KMS-11 (cell line): ENCODE measurements at regions not wholly inside any gene's neighbourhood (a gene's known extent, or its start where the extent isn't known, plus 50 kb on each side); places are given as distances from the start of the nearest gene placed in this dataset.

Experiments
- H2AFZ ChIP-seq: fragments of 200-600 bp; sonication (generic); 2 replicates; pipeline ENCODE4 v1.6.1; 2016; ENCODE audit warnings: antibody characterized with exemption, mixed run types, low read depth
- H3K27ac ChIP-seq: fragments of 200-600 bp; sonication (generic); 2 replicates; pipeline ENCODE4 v1.6.1; 2016; ENCODE audit warnings: mild to moderate bottlenecking, mixed run types
- H3K27me3 ChIP-seq: fragments of 200-600 bp; sonication (generic); 2 replicates; pipeline ENCODE4 v1.6.1; 2017; ENCODE audit warnings: mild to moderate bottlenecking, low read depth, mixed run types, moderate library complexity; ENCODE audit not compliant: insufficient read depth
- H3K36me3 ChIP-seq: fragments of 200-600 bp; sonication (generic); 2 replicates; pipeline ENCODE4 v1.6.1; 2017; ENCODE audit warnings: mild to moderate bottlenecking, mixed run types; ENCODE audit not compliant: insufficient read depth
- H3K4me1 ChIP-seq: fragments of 200-600 bp; sonication (generic); 2 replicates; pipeline ENCODE4 v1.6.1; 2016; ENCODE audit warnings: mild to moderate bottlenecking, low read depth, mixed run types; ENCODE audit not compliant: poor library complexity, severe bottlenecking
- H3K4me2 ChIP-seq: fragments of 200-600 bp; sonication (generic); 2 replicates; pipeline ENCODE4 v1.7.0; 2016; ENCODE audit warnings: mild to moderate bottlenecking, mixed run types
- H3K4me3 ChIP-seq: fragments of 200-600 bp; sonication (generic); IDR thresholded peaks from 2 replicates; pipeline ENCODE4 v1.6.1; 2017; ENCODE audit warnings: low read depth, low read length, mixed read lengths; ENCODE audit not compliant: insufficient read depth
- H3K79me2 ChIP-seq: fragments of 200-600 bp; sonication (generic); 2 replicates; pipeline ENCODE4 v1.6.1; 2016; ENCODE audit warnings: low read depth, mixed run types; ENCODE audit not compliant: insufficient read depth
- H3K9ac ChIP-seq: fragments of 200-600 bp; sonication (generic); 2 replicates; pipeline ENCODE4 v1.6.1; 2016; ENCODE audit warnings: mild to moderate bottlenecking, mixed run types
- H4K20me1 ChIP-seq: fragments of 200-600 bp; sonication (generic); 2 replicates; pipeline ENCODE4 v1.6.1; 2016; ENCODE audit warnings: mild to moderate bottlenecking, mixed run types; ENCODE audit not compliant: insufficient read depth
- TF ChIP-seq, protein P1 (sequence below): fragments of 200-600 bp; sonication (generic); conservative IDR thresholded peaks from 2 replicates; pipeline ENCODE4 v1.6.1; 2017; ENCODE audit warnings: low read depth, mild to moderate bottlenecking, antibody characterized with exemption, low read length, moderate library complexity, mixed read lengths

DNA sequence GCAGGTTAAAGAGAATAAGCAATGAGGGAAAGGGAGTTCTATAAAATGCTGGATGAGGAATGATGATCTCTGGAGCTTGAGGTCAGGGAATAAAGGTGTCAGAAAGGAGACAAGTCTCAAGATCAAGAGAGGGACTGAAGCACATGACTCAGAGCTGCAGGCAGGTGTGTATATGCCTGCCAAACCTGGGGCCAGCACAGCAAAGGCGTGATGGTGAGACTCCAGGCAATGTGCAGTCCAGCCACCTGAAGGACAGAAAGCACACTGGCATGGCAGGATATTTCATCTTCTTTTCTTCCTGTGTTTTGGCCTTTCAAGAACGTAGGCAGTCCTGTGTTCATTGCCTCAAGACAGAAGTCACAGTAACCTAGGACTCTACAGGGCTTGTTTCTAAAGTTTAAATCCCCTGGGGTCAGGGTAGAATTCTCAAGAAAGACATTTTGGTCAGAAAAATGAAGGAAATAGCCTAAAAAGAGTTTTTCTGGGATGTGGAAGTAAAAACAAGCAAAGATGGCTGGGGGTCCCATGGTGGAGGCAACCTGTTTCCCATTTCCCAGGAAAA is 55.5 kb upstream of the TOPAZ1 start:
- Histone ChIP-seq H3K27me3 (no peaks in the 10 kb centered on the region), H4K20me1 (no peaks in the 10 kb centered on the region), H3K36me3 (no peaks in the 10 kb centered on the region), H3K4me3 (no peak overlapping the region), H3K79me2 (no peaks in the 10 kb centered on the region), H3K4me1 (peaks cover 15% of the 10 kb centered on the region), H3K27ac (no peak overlapping the region), H3K9ac (no peak overlapping the region), H2AFZ (no peak overlapping the region), H3K4me2 (no peak overlapping the region)
- TF ChIP-seq, protein P1, sequence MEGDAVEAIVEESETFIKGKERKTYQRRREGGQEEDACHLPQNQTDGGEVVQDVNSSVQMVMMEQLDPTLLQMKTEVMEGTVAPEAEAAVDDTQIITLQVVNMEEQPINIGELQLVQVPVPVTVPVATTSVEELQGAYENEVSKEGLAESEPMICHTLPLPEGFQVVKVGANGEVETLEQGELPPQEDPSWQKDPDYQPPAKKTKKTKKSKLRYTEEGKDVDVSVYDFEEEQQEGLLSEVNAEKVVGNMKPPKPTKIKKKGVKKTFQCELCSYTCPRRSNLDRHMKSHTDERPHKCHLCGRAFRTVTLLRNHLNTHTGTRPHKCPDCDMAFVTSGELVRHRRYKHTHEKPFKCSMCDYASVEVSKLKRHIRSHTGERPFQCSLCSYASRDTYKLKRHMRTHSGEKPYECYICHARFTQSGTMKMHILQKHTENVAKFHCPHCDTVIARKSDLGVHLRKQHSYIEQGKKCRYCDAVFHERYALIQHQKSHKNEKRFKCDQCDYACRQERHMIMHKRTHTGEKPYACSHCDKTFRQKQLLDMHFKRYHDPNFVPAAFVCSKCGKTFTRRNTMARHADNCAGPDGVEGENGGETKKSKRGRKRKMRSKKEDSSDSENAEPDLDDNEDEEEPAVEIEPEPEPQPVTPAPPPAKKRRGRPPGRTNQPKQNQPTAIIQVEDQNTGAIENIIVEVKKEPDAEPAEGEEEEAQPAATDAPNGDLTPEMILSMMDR: no peak

DNA sequence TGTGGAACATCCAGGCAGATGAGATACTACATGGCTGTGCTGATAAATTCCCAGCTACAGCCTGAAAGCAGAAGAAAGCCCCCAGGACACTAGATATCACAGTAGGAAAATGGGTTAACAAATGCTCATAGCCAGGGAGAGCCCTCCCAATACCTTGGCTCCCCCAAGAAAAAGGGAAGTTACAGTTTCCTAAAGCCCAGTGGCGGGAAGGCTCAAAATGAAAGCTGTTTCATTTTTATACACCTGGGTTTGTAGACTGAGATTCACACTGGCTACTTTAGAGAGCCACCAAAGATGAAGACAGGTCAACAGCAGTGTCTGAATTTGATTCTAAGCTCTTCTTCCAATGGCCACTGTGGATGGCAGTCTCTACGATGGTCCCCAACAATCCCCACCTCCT is 55.0 kb upstream of the TOPAZ1 start:
- no peak overlapping the region for H2AFZ ChIP-seq
- no peaks in the 10 kb centered on the region for H4K20me1 ChIP-seq
- H3K4me1 ChIP-seq: peaks cover 15% of the 10 kb centered on the region
- H3K4me2 ChIP-seq: no peak overlapping the region
- no peak overlapping the region for H3K9ac ChIP-seq
- TF ChIP-seq, protein P1: no peak
- H3K27ac ChIP-seq: no peak overlapping the region
- H3K79me2 ChIP-seq: no peaks in the 10 kb centered on the region
- no peaks in the 10 kb centered on the region for H3K36me3 ChIP-seq
- H3K27me3 ChIP-seq: no peaks in the 10 kb centered on the region
- no peak overlapping the region for H3K4me3 ChIP-seq
